M059J (cell line): ENCODE measurements at regions not wholly inside any gene's neighbourhood (a gene's known extent, or its start where the extent isn't known, plus 50 kb on each side); places are given as distances from the start of the nearest gene placed in this dataset.

Source experiments
- DNase-seq: peaks from one replicate; pipeline ENCODE4 v3.0.0-alpha.2; 2012; ENCODE audit warnings: low read depth

GRCh38 chr1:173128742-173129141 lies 78.0 kb upstream of the TNFSF18 start:
- no peak for DNase-seq

GRCh38 chr1:173127369-173128307 lies 76.9 kb upstream of the TNFSF18 start:
- no peak for DNase-seq

- no peak for DNase-seq
These were observed 75.7 kb upstream of the TNFSF18 start for GRCh38 chr1:173126421-173126820.

- DNase-seq = peak; percentile 94
These were observed 72.5 kb upstream of the TNFSF18 start for GRCh38 chr1:173122958-173123852.

- peak; percentile 45 for DNase-seq
These were observed 71.7 kb upstream of the TNFSF18 start for GRCh38 chr1:173122344-173122935.

- DNase-seq = no peak
These were observed 67.7 kb upstream of the TNFSF18 start for GRCh38 chr1:173118404-173118803.

GRCh38 chr1:173117761-173118160 lies 67.0 kb upstream of the TNFSF18 start:
- no peak for DNase-seq

GRCh38 chr1:173117108-173117633 lies 66.4 kb upstream of the TNFSF18 start:
- DNase-seq = no peak

GRCh38 chr1:173114346-173114745 lies 63.6 kb upstream of the TNFSF18 start:
- DNase-seq = no peak

GRCh38 chr1:173113015-173113741 lies 62.4 kb upstream of the TNFSF18 start:
- DNase-seq = peak; percentile 87

GRCh38 chr1:173112129-173112528 lies 61.4 kb upstream of the TNFSF18 start:
- DNase-seq = no peak

- no peak for DNase-seq
These were observed 57.0 kb upstream of the TNFSF18 start for GRCh38 chr1:173107696-173108095.

GRCh38 chr1:173103006-173103405 lies 52.3 kb upstream of the TNFSF18 start:
- DNase-seq = no peak

GRCh38 chr1:173101589-173101988 lies 50.8 kb upstream of the TNFSF18 start:
- no peak for DNase-seq

- no peak for DNase-seq
These were observed 49.9 kb upstream of the TNFSF18 start for GRCh38 chr1:173100476-173101107.
